CD4-positive, alpha-beta T cell (primary cell): ENCODE measurements at regions not wholly inside any gene's neighbourhood (a gene's known extent, or its start where the extent isn't known, plus 50 kb on each side); places are given as distances from the start of the nearest gene placed in this dataset.
A peak's percentile ranks its signal among the peaks of the same experiment; 100 is the strongest.

ENCODE experiments used
- ATAC-seq: fragments of 200-7000 bp; cut with Tn5 transposase; one replicate; pipeline ENCODE4 v1.10.0; 2022; ENCODE audit warnings: mild to moderate bottlenecking; ENCODE audit not compliant: poor library complexity
- CTCF ChIA-PET: fragments of 350-600 bp; sonication (Branson Sonifier 250); formaldehyde crosslinking; loops from one replicate; lab custom pipeline; 2021; ENCODE audit warnings: antibody characterized with exemption, inconsistent platforms; lab: Charles Lee
- POLR2A ChIA-PET: fragments of 350-600 bp; sonication (Branson Sonifier 250); formaldehyde crosslinking; loops from one replicate; lab custom pipeline; 2021; ENCODE audit warnings: antibody characterized with exemption, inconsistent platforms; lab: Charles Lee
- DNase-seq, 14 experiments: peaks; one replicate each; pipeline ENCODE4 v3.0.0-alpha.2; 2013 to 2020; ENCODE audit warnings: mixed read lengths in 2 of 14
- H3K27ac ChIP-seq, 2 donors: one replicate each; pipeline versions ENCODE4 v1.5.1 to v1.7.0; 2013; ENCODE audit warnings: low read length in 2 of 2, low read depth in 1 of 2, mild to moderate bottlenecking in 1 of 2
- H3K27me3 ChIP-seq, 2 experiments: 1 replicate in 1 of 2; 2 replicates in 1 of 2; pipeline versions ENCODE4 v1.6.1 to v1.7.0; 2013; ENCODE audit warnings: low read length in 2 of 2, control low read depth in 1 of 2, mild to moderate bottlenecking in 1 of 2, moderate library complexity in 1 of 2; ENCODE audit not compliant: insufficient read depth in 2 of 2, control insufficient read depth in 1 of 2
- H3K36me3 ChIP-seq: one replicate; pipeline ENCODE4 v1.6.1; 2013; ENCODE audit warnings: low read length, control low read depth; ENCODE audit not compliant: insufficient read depth
- H3K4me1 ChIP-seq: one replicate; pipeline ENCODE4 v1.6.1; 2013; ENCODE audit warnings: low read length, control low read depth; ENCODE audit not compliant: insufficient read depth
- H3K4me3 ChIP-seq: one replicate; pipeline ENCODE4 v1.5.1; 2013; ENCODE audit warnings: mild to moderate bottlenecking, low read length, moderate library complexity
- H3K9me3 ChIP-seq, 2 experiments: 1 replicate in 1 of 2; 2 replicates in 1 of 2; pipeline versions ENCODE4 v1.6.1 to v1.7.0; 2013; ENCODE audit warnings: low read length in 2 of 2, mild to moderate bottlenecking in 2 of 2, control low read depth in 1 of 2, moderate library complexity in 1 of 2; ENCODE audit not compliant: control insufficient read depth in 1 of 2, insufficient read depth in 1 of 2
- H3K27ac Mint-ChIP-seq: one replicate; pipeline ENCODE4 v1.8.0; 2020; ENCODE audit warnings: mixed read lengths
- H3K27me3 Mint-ChIP-seq: one replicate; pipeline ENCODE4 v1.8.0; 2021; ENCODE audit warnings: mixed read lengths
- H3K36me3 Mint-ChIP-seq: one replicate; pipeline ENCODE4 v1.8.0; 2021; ENCODE audit warnings: low read depth, mixed read lengths
- H3K4me1 Mint-ChIP-seq: one replicate; pipeline ENCODE4 v1.8.0; 2021; ENCODE audit warnings: low read depth, mixed read lengths
- H3K4me3 Mint-ChIP-seq: one replicate; pipeline ENCODE4 v1.8.0; 2020; ENCODE audit warnings: mild to moderate bottlenecking, mixed read lengths
- H3K9me3 Mint-ChIP-seq: one replicate; pipeline ENCODE4 v1.8.0; 2020; ENCODE audit warnings: mixed read lengths
- intact Hi-C, 2 experiments: fragments of 100-400 bp; cut with DNase I in 1 of 2; cut with micrococcal nuclease in 1 of 2; formaldehyde crosslinking; loops; one replicate each; pipeline versions ENCODE4 v1.15.1 to v1.9.0; 2023 to 2025; cut with DNase I, micrococcal nuclease
- TF ChIP-seq, protein P1 (sequence below): fragments of 200-600 bp; IDR thresholded peaks from one replicate; pipeline ENCODE4 v1.8.0; 2022; ENCODE audit warnings: antibody characterized with exemption, mild to moderate bottlenecking

- no peaks in the 10 kb centered on the region for H3K9me3 ChIP-seq
- ChIA-PET CTCF (no interaction called here), POLR2A (no interaction called here)
- no peak overlapping the region for H3K4me3 ChIP-seq
- no peaks in the 10 kb centered on the region for H3K4me1 Mint-ChIP-seq
- no peaks in the 10 kb centered on the region for H3K36me3 ChIP-seq
- no peaks in the 10 kb centered on the region for H3K27me3 ChIP-seq
- DNase-seq (no peak), ATAC-seq (no peak)
- H3K27ac ChIP-seq, result no peak overlapping the region
- no peaks in the 10 kb centered on the region for H3K4me1 ChIP-seq
- no peaks in the 10 kb centered on the region for H3K9me3 Mint-ChIP-seq
- intact Hi-C loops, result no loop called here
- no peak overlapping the region for H3K4me3 Mint-ChIP-seq
- no peaks in the 10 kb centered on the region for H3K27me3 Mint-ChIP-seq
- H3K36me3 Mint-ChIP-seq, result no peaks in the 10 kb centered on the region
- TF ChIP-seq, protein P1, sequence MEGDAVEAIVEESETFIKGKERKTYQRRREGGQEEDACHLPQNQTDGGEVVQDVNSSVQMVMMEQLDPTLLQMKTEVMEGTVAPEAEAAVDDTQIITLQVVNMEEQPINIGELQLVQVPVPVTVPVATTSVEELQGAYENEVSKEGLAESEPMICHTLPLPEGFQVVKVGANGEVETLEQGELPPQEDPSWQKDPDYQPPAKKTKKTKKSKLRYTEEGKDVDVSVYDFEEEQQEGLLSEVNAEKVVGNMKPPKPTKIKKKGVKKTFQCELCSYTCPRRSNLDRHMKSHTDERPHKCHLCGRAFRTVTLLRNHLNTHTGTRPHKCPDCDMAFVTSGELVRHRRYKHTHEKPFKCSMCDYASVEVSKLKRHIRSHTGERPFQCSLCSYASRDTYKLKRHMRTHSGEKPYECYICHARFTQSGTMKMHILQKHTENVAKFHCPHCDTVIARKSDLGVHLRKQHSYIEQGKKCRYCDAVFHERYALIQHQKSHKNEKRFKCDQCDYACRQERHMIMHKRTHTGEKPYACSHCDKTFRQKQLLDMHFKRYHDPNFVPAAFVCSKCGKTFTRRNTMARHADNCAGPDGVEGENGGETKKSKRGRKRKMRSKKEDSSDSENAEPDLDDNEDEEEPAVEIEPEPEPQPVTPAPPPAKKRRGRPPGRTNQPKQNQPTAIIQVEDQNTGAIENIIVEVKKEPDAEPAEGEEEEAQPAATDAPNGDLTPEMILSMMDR, result no peak
- H3K27ac Mint-ChIP-seq, result no peak overlapping the region
Observed at GRCh38 chr4:134337574-134337973, 136.0 kb upstream of the PABPC4L start.

DNA sequence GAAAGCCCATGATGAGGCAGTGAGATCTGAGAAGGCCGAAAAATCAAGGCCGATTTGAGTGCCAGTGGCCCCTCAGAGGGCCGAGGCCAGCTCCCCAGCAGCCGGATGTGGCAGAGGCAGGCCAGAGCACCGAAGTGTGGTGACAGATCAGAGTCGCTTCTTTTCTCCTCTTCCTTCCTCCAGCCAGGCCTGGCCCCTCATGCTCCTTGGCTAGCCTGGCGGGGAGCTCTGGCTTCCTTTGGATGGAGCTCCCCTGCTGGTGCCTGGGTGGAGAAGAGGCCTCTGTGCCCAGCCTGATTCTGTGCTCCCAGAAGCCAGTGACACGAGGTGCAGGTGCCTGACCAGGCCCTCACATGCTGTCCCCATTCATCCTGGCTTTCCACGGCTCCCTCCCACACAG is 127.2 kb upstream of the PABPC4L start:
- Histone ChIP-seq H3K4me3 (no peak overlapping the region), H3K9me3 (peaks cover 0 to 23% of the 10 kb centered on the region in 2 experiments), H3K27ac (no peak overlapping the region), H3K27me3 (no peaks in the 10 kb centered on the region), H3K4me1 (no peaks in the 10 kb centered on the region), H3K36me3 (no peaks in the 10 kb centered on the region)
- H3K9me3 Mint-ChIP-seq, result no peaks in the 10 kb centered on the region
- no peak overlapping the region for H3K27ac Mint-ChIP-seq
- H3K4me3 Mint-ChIP-seq, result no peak overlapping the region
- TF ChIP-seq, protein P1, result no peak
- intact Hi-C loops, result no loop called here
- ChIA-PET CTCF (no interaction called here), POLR2A (no interaction called here)
- no peaks in the 10 kb centered on the region for H3K36me3 Mint-ChIP-seq
- H3K27me3 Mint-ChIP-seq, result no peaks in the 10 kb centered on the region
- DNase-seq (peak in 1 of 14 experiments; percentile 3), ATAC-seq (no peak)
- no peaks in the 10 kb centered on the region for H3K4me1 Mint-ChIP-seq

- H3K27me3 ChIP-seq, result no peaks in the 10 kb centered on the region
- CTCF ChIA-PET, result no interaction called here
- intact Hi-C loops, result no loop called here
- Mint-ChIP-seq H3K36me3 (no peaks in the 10 kb centered on the region), H3K4me3 (no peak overlapping the region), H3K4me1 (no peaks in the 10 kb centered on the region), H3K9me3 (no peaks in the 10 kb centered on the region), H3K27me3 (no peaks in the 10 kb centered on the region), H3K27ac (no peak overlapping the region)
- H3K4me3 ChIP-seq, result no peak overlapping the region
- TF ChIP-seq, protein P1, result no peak
- POLR2A ChIA-PET, result no interaction called here
- no peaks in the 10 kb centered on the region for H3K36me3 ChIP-seq
- H3K9me3 ChIP-seq, result peaks cover 0 to 23% of the 10 kb centered on the region in 2 experiments
- DNase-seq, result peak in 1 of 14 experiments; percentile 6
- H3K4me1 ChIP-seq, result no peaks in the 10 kb centered on the region
- H3K27ac ChIP-seq, result no peak overlapping the region
- ATAC-seq, result no peak
Observed at GRCh38 chr4:134327274-134328122, 125.9 kb upstream of the PABPC4L start.
